ENCODE measurements at regions not wholly inside any gene's neighbourhood (a gene's known extent, or its start where the extent isn't known, plus 50 kb on each side); places are given as distances from the start of the nearest gene placed in this dataset.

- peaks cover 2% of the 10 kb centered on the region for H3K9me3 ChIP-seq
- no peaks in the 10 kb centered on the region for H3K4me1 ChIP-seq
- DNase-seq (ENCODE audit: low spot score in 2 of 2), result no peak
- H3K27ac ChIP-seq, result no peak overlapping the region
- no peaks in the 10 kb centered on the region for H3K27me3 ChIP-seq
- no peak overlapping the region for H3K4me3 ChIP-seq
- no peak for TF ChIP-seq EP300 (IDR thresholded peaks at IDR 0.05)
- WGBS, result 15% methylated on average over 1 of the region's 1 CpG
- no peaks in the 10 kb centered on the region for H3K36me3 ChIP-seq
These were observed 1396.3 kb upstream of the CELF4 start for GRCh38 chr18:38961880-38962279.

GRCh38 chr18:38957736-38958135 is 1392.1 kb upstream of the CELF4 start:
- TF ChIP-seq EP300 (IDR thresholded peaks at IDR 0.05), result no peak
- H3K36me3 ChIP-seq, result no peaks in the 10 kb centered on the region
- H3K4me1 ChIP-seq, result no peaks in the 10 kb centered on the region
- H3K27me3 ChIP-seq, result no peaks in the 10 kb centered on the region
- H3K9me3 ChIP-seq, result no peaks in the 10 kb centered on the region
- H3K27ac ChIP-seq, result no peak overlapping the region
- H3K4me3 ChIP-seq, result no peak overlapping the region
- WGBS, result 40% methylated on average over 1 of the region's 1 CpG
- DNase-seq (ENCODE audit: low spot score in 2 of 2), result no peak

- WGBS, result 80% methylated on average over 3 of the region's 3 CpGs
- Histone ChIP-seq H3K4me1 (no peaks in the 10 kb centered on the region), H3K36me3 (no peaks in the 10 kb centered on the region), H3K27ac (no peak overlapping the region), H3K9me3 (no peaks in the 10 kb centered on the region), H3K27me3 (no peaks in the 10 kb centered on the region), H3K4me3 (no peak overlapping the region)
- DNase-seq (ENCODE audit: low spot score in 2 of 2), result no peak
- no peak for TF ChIP-seq POLR2AphosphoS5 (IDR thresholded peaks at IDR 0.05)
- no peak for TF ChIP-seq POLR2A (IDR thresholded peaks at IDR 0.05)
- no peak for TF ChIP-seq EP300 (IDR thresholded peaks at IDR 0.05)
- no peak for TF ChIP-seq CTCF (IDR thresholded peaks at IDR 0.05)
These were observed 1390.5 kb upstream of the CELF4 start for GRCh38 chr18:38956068-38956467.

- no peak overlapping the region for H3K27ac ChIP-seq
- no peak for TF ChIP-seq POLR2A (IDR thresholded peaks at IDR 0.05)
- no peak for TF ChIP-seq EP300 (IDR thresholded peaks at IDR 0.05)
- TF ChIP-seq CTCF (IDR thresholded peaks at IDR 0.05), result no peak
- TF ChIP-seq POLR2AphosphoS5 (IDR thresholded peaks at IDR 0.05), result no peak
- DNase-seq (ENCODE audit: low spot score in 2 of 2), result no peak
These were observed 1386.0 kb upstream of the CELF4 start for GRCh38 chr18:38951633-38952032.

GRCh38 chr18:38948436-38948835 is 1382.8 kb upstream of the CELF4 start:
- H3K9me3 ChIP-seq, result peaks cover 3% of the 10 kb centered on the region
- WGBS, result 73% methylated on average over 2 of the region's 2 CpGs
- DNase-seq (ENCODE audit: low spot score in 2 of 2), result no peak
- H3K36me3 ChIP-seq, result no peaks in the 10 kb centered on the region
- H3K27ac ChIP-seq, result no peak overlapping the region
- H3K4me3 ChIP-seq, result no peak overlapping the region
- H3K27me3 ChIP-seq, result no peaks in the 10 kb centered on the region
- no peaks in the 10 kb centered on the region for H3K4me1 ChIP-seq
- no peak for TF ChIP-seq POLR2A (IDR thresholded peaks at IDR 0.05)
- TF ChIP-seq EP300 (IDR thresholded peaks at IDR 0.05), result no peak
- TF ChIP-seq POLR2AphosphoS5 (IDR thresholded peaks at IDR 0.05), result no peak
- TF ChIP-seq CTCF (IDR thresholded peaks at IDR 0.05), result no peak

More at GRCh38 chr18:38951633-38952032, 1386.0 kb upstream of the CELF4 start:
- Histone ChIP-seq H3K36me3 (no peaks in the 10 kb centered on the region), H3K4me1 (no peaks in the 10 kb centered on the region), H3K4me3 (no peak overlapping the region), H3K27me3 (no peaks in the 10 kb centered on the region), H3K9me3 (no peaks in the 10 kb centered on the region)
- 82% methylated on average over 2 of the region's 2 CpGs for WGBS

GRCh38 chr18:38944446-38945024 is 1378.9 kb upstream of the CELF4 start:
- 90% methylated on average over 12 of the region's 28 CpGs for WGBS
- Histone ChIP-seq H3K9me3 (peaks cover 3% of the 10 kb centered on the region), H3K27ac (no peak overlapping the region), H3K4me3 (no peak overlapping the region), H3K4me1 (no peaks in the 10 kb centered on the region), H3K36me3 (no peaks in the 10 kb centered on the region), H3K27me3 (no peaks in the 10 kb centered on the region)
- DNase-seq (ENCODE audit: low spot score in 2 of 2), result no peak
- no peak for TF ChIP-seq POLR2AphosphoS5 (IDR thresholded peaks at IDR 0.05)
- no peak for TF ChIP-seq EP300 (IDR thresholded peaks at IDR 0.05)
- TF ChIP-seq CTCF (IDR thresholded peaks at IDR 0.05), result no peak
- TF ChIP-seq POLR2A (IDR thresholded peaks at IDR 0.05), result no peak
